ENCODE measurements at regions not wholly inside any gene's neighbourhood (a gene's known extent, or its start where the extent isn't known, plus 50 kb on each side); places are given as distances from the start of the nearest gene placed in this dataset.

DNA sequence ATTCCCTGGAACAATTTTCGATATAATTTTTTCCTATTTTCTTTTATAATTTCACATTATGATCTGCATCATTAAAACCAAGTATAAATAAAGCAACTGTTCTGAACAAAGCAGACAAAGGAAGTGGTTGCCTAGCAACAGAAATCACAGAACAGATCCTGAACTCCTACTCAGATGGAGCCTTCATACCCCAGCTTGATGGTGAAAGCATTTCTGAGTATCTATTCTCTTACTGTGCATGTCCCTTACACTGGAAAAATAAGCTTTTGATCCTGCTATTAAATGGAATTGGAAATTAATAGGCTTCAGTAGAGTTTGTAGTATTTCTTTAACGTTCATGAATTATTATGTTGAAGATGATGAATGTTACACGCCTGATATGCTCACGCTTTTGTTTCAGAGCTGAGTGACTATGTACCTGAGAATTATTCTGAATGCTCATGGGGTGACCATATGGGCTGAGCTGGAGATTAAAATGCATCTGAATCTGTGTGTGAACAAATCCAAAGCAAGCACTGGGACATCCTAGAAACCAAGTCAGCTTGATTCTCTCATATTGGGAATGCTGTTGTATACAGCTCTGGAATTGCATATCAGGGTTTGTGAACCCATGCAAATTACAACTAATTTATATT is 254.0 kb downstream of the KCNJ3 start:
- TF ChIP-seq, protein P1, sequence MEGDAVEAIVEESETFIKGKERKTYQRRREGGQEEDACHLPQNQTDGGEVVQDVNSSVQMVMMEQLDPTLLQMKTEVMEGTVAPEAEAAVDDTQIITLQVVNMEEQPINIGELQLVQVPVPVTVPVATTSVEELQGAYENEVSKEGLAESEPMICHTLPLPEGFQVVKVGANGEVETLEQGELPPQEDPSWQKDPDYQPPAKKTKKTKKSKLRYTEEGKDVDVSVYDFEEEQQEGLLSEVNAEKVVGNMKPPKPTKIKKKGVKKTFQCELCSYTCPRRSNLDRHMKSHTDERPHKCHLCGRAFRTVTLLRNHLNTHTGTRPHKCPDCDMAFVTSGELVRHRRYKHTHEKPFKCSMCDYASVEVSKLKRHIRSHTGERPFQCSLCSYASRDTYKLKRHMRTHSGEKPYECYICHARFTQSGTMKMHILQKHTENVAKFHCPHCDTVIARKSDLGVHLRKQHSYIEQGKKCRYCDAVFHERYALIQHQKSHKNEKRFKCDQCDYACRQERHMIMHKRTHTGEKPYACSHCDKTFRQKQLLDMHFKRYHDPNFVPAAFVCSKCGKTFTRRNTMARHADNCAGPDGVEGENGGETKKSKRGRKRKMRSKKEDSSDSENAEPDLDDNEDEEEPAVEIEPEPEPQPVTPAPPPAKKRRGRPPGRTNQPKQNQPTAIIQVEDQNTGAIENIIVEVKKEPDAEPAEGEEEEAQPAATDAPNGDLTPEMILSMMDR (IDR thresholded peaks at IDR 0.05): no peak
- no peak for TF ChIP-seq EP300 (IDR thresholded peaks at IDR 0.05)
- TF ChIP-seq POLR2AphosphoS5 (IDR thresholded peaks at IDR 0.05): no peak
- TF ChIP-seq POLR2A (IDR thresholded peaks at IDR 0.05): no peak

All from gastroesophageal sphincter (tissue), 3 donors.